GM23338 (cell line): ENCODE measurements at regions not wholly inside any gene's neighbourhood (a gene's known extent, or its start where the extent isn't known, plus 50 kb on each side); places are given as distances from the start of the nearest gene placed in this dataset.

ENCODE experiments used
- ATAC-seq: fragments of 200-7000 bp; cut with Tn5 transposase; 3 replicates; pipeline ENCODE4 v1.9.1; 2020
- DNase-seq: peaks from one replicate; pipeline ENCODE4 v3.0.0-alpha.2; 2015; ENCODE audit warnings: low spot score
- H2AFZ ChIP-seq: fragments of 200-600 bp; sonication (generic); 2 replicates; pipeline ENCODE4 v1.8.0; 2016; ENCODE audit warnings: antibody characterized with exemption, mild to moderate bottlenecking, moderate library complexity
- H3F3A ChIP-seq: fragments of 200-600 bp; sonication (generic); replicated peaks from 2 replicates; pipeline ENCODE4 v1.8.0; 2017; ENCODE audit warnings: antibody characterized with exemption, mixed run types, low read depth
- H3K27ac ChIP-seq: fragments of 200-600 bp; sonication (generic); 2 replicates; pipeline ENCODE4 v1.6.1; 2016; ENCODE audit warnings: low read depth
- H3K27me3 ChIP-seq: fragments of 200-600 bp; sonication (generic); 2 replicates; pipeline ENCODE4 v1.8.0; 2016; ENCODE audit warnings: mild to moderate bottlenecking, mixed run types, moderate library complexity; ENCODE audit not compliant: insufficient read depth
- H3K36me3 ChIP-seq: fragments of 200-600 bp; sonication (generic); 2 replicates; pipeline ENCODE4 v1.8.0; 2016; ENCODE audit warnings: mild to moderate bottlenecking; ENCODE audit not compliant: insufficient read depth
- H3K4me1 ChIP-seq: fragments of 200-600 bp; sonication (generic); 2 replicates; pipeline ENCODE4 v1.8.0; 2016; ENCODE audit warnings: mild to moderate bottlenecking, moderate library complexity; ENCODE audit not compliant: insufficient read depth
- H3K4me2 ChIP-seq: fragments of 200-600 bp; sonication (generic); 2 replicates; pipeline ENCODE4 v1.7.1; 2017; ENCODE audit warnings: mixed run types
- H3K4me3 ChIP-seq: fragments of 200-600 bp; sonication (generic); 2 replicates; pipeline ENCODE4 v1.6.1; 2016; ENCODE audit warnings: mixed run types
- H3K79me2 ChIP-seq: fragments of 200-600 bp; sonication (generic); replicated peaks from 2 replicates; pipeline ENCODE4 v1.8.0; 2017; ENCODE audit warnings: mild to moderate bottlenecking; ENCODE audit not compliant: insufficient read depth
- H3K9me2 ChIP-seq: fragments of 200-600 bp; sonication (generic); 2 replicates; pipeline ENCODE4 v1.8.0; 2017; ENCODE audit not compliant: insufficient read depth
- H4K20me1 ChIP-seq: fragments of 200-600 bp; sonication (generic); replicated peaks from 2 replicates; pipeline ENCODE4 v1.8.0; 2017; ENCODE audit warnings: mild to moderate bottlenecking; ENCODE audit not compliant: insufficient read depth
- H3K27ac Mint-ChIP-seq: 2 replicates; pipeline ENCODE4 v1.8.0; 2020; ENCODE audit warnings: inconsistent platforms, mild to moderate bottlenecking, moderate library complexity, mixed read lengths
- H3K27me3 Mint-ChIP-seq: 3 replicates; pipeline ENCODE4 v1.8.0; 2022; ENCODE audit warnings: low read depth, mild to moderate bottlenecking, moderate library complexity, mixed read lengths, inconsistent platforms; ENCODE audit not compliant: insufficient read depth, poor library complexity
- H3K36me3 Mint-ChIP-seq: 3 replicates; pipeline ENCODE4 v1.8.0; 2021; ENCODE audit warnings: low read depth, mild to moderate bottlenecking, inconsistent platforms, moderate library complexity, mixed read lengths
- H3K4me1 Mint-ChIP-seq: 3 replicates; pipeline ENCODE4 v1.8.0; 2020; ENCODE audit warnings: mild to moderate bottlenecking, inconsistent platforms, mixed read lengths
- H3K4me3 Mint-ChIP-seq: 3 replicates; pipeline ENCODE4 v1.8.0; 2021; ENCODE audit warnings: moderate library complexity, mild to moderate bottlenecking, inconsistent platforms, mixed read lengths
- H3K9me3 Mint-ChIP-seq: 3 replicates; pipeline ENCODE4 v1.8.0; 2020; ENCODE audit warnings: moderate library complexity, mild to moderate bottlenecking, inconsistent platforms, mixed read lengths
- CREB1 ChIP-seq: fragments of 250-450 bp; sonication (Bioruptor Pico); IDR thresholded peaks from 2 replicates; pipeline ENCODE4 v1.5.0; 2020; ENCODE audit warnings: low read depth, mild to moderate bottlenecking, moderate library complexity
- EZH2 ChIP-seq: fragments of 200-600 bp; sonication (generic); IDR thresholded peaks from one replicate; pipeline ENCODE4 v1.8.0; 2017; ENCODE audit warnings: antibody characterized with exemption, mild to moderate bottlenecking, low read depth; ENCODE audit not compliant: unreplicated experiment
- EZH2phosphoT487 ChIP-seq: fragments of 200-600 bp; sonication (generic); IDR thresholded peaks from one replicate; pipeline ENCODE4 v1.8.1; 2018; ENCODE audit warnings: antibody characterized with exemption; ENCODE audit not compliant: unreplicated experiment
- JUNB ChIP-seq: IDR thresholded peaks from one replicate; pipeline ENCODE4 v1.6.1; 2016; ENCODE audit warnings: antibody characterized with exemption; ENCODE audit not compliant: unreplicated experiment
- NANOG ChIP-seq: IDR thresholded peaks from 2 replicates; pipeline ENCODE4 v1.6.1; 2016; ENCODE audit warnings: antibody characterized with exemption, borderline replicate concordance
- POLR2AphosphoS5 ChIP-seq: IDR thresholded peaks from 2 replicates; pipeline ENCODE4 v1.6.1; 2016; ENCODE audit warnings: antibody characterized with exemption, low read depth
- STAT1 ChIP-seq: IDR thresholded peaks from one replicate; pipeline ENCODE4 v1.6.1; 2016; ENCODE audit warnings: antibody characterized with exemption; ENCODE audit not compliant: unreplicated experiment
- ZNF114 ChIP-seq: fragments of 250-450 bp; sonication (Bioruptor Pico); IDR thresholded peaks from 2 replicates; pipeline ENCODE4 v1.5.0; 2020; ENCODE audit warnings: mild to moderate bottlenecking, moderate library complexity
- ZNF331 ChIP-seq: fragments of 250-450 bp; sonication (Bioruptor Pico); IDR thresholded peaks from 2 replicates; pipeline ENCODE4 v1.5.0; 2020; ENCODE audit warnings: low read depth, mild to moderate bottlenecking, moderate library complexity
- TF ChIP-seq, protein P1 (sequence below): IDR thresholded peaks from one replicate; pipeline ENCODE4 v1.6.1; 2018; ENCODE audit warnings: antibody characterized with exemption; ENCODE audit not compliant: unreplicated experiment
- TF ChIP-seq, protein P2 (sequence below): fragments of 250-450 bp; sonication (Bioruptor Pico); IDR thresholded peaks from 2 replicates; pipeline ENCODE4 v1.5.0; 2020; ENCODE audit warnings: mild to moderate bottlenecking, moderate library complexity
- TF ChIP-seq, protein P3 (sequence below), 2 experiments: fragments of 200-600 bp in 1 of 2; sonication (generic) in 1 of 2; conservative IDR thresholded peaks; 2 replicates each; pipeline versions ENCODE4 v1.5.1 to v1.6.1; 2016 to 2017; ENCODE audit warnings: antibody characterized with exemption in 2 of 2, low read depth in 2 of 2, mild to moderate bottlenecking in 2 of 2, moderate library complexity in 1 of 2
- TF ChIP-seq, protein P4 (sequence below): IDR thresholded peaks from 2 replicates; pipeline ENCODE4 v1.6.1; 2016; ENCODE audit warnings: antibody characterized with exemption

DNA sequence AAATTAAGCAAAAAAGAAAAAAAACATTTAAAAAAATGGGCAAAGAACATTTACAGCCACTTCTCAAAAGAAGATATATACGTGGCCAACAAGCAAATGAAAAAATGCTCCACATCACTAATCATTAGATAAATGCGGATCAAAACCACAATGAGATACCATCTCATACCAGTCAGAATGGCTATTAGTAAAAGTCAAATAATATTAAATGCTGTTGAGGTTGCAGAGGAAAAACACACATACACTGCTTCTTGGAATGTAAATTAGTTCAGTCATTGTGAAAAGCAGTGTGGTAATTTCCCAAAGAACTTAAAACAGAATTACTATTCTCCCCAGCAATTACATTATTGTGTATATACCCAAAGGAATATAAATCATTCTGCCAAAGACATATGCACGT lies 1189.0 kb downstream of the PCDH18 start:
- Histone ChIP-seq H2AFZ (no peak overlapping the region), H3K4me2 (no peak overlapping the region), H3K27me3 (no peaks in the 10 kb centered on the region), H3K4me3 (no peak overlapping the region), H3K36me3 (no peaks in the 10 kb centered on the region), H4K20me1 (no peaks in the 10 kb centered on the region), H3K4me1 (no peaks in the 10 kb centered on the region), H3K79me2 (no peaks in the 10 kb centered on the region), H3F3A (no peaks in the 10 kb centered on the region), H3K27ac (no peak overlapping the region), H3K9me2 (no peaks in the 10 kb centered on the region)
- Mint-ChIP-seq H3K4me3 (no peak overlapping the region), H3K27me3 (no peaks in the 10 kb centered on the region), H3K9me3 (no peaks in the 10 kb centered on the region), H3K4me1 (no peaks in the 10 kb centered on the region), H3K27ac (no peak overlapping the region), H3K36me3 (no peaks in the 10 kb centered on the region)
- ATAC-seq: no peak
- no peak for DNase-seq
- TF ChIP-seq NANOG: no peak
- TF ChIP-seq CREB1 (CRISPR knock-in tag): no peak
- no peak for TF ChIP-seq POLR2AphosphoS5
- no peak for TF ChIP-seq JUNB
- TF ChIP-seq, protein P1, sequence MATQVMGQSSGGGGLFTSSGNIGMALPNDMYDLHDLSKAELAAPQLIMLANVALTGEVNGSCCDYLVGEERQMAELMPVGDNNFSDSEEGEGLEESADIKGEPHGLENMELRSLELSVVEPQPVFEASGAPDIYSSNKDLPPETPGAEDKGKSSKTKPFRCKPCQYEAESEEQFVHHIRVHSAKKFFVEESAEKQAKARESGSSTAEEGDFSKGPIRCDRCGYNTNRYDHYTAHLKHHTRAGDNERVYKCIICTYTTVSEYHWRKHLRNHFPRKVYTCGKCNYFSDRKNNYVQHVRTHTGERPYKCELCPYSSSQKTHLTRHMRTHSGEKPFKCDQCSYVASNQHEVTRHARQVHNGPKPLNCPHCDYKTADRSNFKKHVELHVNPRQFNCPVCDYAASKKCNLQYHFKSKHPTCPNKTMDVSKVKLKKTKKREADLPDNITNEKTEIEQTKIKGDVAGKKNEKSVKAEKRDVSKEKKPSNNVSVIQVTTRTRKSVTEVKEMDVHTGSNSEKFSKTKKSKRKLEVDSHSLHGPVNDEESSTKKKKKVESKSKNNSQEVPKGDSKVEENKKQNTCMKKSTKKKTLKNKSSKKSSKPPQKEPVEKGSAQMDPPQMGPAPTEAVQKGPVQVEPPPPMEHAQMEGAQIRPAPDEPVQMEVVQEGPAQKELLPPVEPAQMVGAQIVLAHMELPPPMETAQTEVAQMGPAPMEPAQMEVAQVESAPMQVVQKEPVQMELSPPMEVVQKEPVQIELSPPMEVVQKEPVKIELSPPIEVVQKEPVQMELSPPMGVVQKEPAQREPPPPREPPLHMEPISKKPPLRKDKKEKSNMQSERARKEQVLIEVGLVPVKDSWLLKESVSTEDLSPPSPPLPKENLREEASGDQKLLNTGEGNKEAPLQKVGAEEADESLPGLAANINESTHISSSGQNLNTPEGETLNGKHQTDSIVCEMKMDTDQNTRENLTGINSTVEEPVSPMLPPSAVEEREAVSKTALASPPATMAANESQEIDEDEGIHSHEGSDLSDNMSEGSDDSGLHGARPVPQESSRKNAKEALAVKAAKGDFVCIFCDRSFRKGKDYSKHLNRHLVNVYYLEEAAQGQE: no peak
- no peak for TF ChIP-seq ZNF331 (CRISPR knock-in tag)
- no peak for TF ChIP-seq ZNF114 (CRISPR knock-in tag)
- TF ChIP-seq, protein P2, sequence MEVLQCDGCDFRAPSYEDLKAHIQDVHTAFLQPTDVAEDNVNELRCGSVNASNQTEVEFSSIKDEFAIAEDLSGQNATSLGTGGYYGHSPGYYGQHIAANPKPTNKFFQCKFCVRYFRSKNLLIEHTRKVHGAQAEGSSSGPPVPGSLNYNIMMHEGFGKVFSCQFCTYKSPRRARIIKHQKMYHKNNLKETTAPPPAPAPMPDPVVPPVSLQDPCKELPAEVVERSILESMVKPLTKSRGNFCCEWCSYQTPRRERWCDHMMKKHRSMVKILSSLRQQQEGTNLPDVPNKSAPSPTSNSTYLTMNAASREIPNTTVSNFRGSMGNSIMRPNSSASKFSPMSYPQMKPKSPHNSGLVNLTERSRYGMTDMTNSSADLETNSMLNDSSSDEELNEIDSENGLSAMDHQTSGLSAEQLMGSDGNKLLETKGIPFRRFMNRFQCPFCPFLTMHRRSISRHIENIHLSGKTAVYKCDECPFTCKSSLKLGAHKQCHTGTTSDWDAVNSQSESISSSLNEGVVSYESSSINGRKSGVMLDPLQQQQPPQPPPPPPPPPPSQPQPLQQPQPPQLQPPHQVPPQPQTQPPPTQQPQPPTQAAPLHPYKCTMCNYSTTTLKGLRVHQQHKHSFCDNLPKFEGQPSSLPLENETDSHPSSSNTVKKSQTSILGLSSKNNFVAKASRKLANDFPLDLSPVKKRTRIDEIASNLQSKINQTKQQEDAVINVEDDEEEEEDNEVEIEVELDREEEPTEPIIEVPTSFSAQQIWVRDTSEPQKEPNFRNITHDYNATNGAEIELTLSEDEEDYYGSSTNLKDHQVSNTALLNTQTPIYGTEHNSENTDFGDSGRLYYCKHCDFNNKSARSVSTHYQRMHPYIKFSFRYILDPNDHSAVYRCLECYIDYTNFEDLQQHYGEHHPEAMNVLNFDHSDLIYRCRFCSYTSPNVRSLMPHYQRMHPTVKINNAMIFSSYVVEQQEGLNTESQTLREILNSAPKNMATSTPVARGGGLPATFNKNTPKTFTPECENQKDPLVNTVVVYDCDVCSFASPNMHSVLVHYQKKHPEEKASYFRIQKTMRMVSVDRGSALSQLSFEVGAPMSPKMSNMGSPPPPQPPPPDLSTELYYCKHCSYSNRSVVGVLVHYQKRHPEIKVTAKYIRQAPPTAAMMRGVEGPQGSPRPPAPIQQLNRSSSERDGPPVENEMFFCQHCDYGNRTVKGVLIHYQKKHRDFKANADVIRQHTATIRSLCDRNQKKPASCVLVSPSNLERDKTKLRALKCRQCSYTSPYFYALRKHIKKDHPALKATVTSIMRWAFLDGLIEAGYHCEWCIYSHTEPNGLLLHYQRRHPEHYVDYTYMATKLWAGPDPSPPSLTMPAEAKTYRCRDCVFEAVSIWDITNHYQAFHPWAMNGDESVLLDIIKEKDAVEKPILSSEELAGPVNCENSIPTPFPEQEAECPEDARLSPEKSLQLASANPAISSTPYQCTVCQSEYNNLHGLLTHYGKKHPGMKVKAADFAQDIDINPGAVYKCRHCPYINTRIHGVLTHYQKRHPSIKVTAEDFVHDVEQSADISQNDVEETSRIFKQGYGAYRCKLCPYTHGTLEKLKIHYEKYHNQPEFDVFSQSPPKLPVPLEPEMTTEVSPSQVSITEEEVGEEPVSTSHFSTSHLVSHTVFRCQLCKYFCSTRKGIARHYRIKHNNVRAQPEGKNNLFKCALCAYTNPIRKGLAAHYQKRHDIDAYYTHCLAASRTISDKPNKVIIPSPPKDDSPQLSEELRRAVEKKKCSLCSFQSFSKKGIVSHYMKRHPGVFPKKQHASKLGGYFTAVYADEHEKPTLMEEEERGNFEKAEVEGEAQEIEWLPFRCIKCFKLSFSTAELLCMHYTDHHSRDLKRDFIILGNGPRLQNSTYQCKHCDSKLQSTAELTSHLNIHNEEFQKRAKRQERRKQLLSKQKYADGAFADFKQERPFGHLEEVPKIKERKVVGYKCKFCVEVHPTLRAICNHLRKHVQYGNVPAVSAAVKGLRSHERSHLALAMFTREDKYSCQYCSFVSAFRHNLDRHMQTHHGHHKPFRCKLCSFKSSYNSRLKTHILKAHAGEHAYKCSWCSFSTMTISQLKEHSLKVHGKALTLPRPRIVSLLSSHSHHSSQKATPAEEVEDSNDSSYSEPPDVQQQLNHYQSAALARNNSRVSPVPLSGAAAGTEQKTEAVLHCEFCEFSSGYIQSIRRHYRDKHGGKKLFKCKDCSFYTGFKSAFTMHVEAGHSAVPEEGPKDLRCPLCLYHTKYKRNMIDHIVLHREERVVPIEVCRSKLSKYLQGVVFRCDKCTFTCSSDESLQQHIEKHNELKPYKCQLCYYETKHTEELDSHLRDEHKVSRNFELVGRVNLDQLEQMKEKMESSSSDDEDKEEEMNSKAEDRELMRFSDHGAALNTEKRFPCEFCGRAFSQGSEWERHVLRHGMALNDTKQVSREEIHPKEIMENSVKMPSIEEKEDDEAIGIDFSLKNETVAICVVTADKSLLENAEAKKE (CRISPR knock-in tag): no peak
- TF ChIP-seq STAT1: no peak
- no peak for TF ChIP-seq EZH2
- TF ChIP-seq EZH2phosphoT487: no peak
- TF ChIP-seq, protein P3, sequence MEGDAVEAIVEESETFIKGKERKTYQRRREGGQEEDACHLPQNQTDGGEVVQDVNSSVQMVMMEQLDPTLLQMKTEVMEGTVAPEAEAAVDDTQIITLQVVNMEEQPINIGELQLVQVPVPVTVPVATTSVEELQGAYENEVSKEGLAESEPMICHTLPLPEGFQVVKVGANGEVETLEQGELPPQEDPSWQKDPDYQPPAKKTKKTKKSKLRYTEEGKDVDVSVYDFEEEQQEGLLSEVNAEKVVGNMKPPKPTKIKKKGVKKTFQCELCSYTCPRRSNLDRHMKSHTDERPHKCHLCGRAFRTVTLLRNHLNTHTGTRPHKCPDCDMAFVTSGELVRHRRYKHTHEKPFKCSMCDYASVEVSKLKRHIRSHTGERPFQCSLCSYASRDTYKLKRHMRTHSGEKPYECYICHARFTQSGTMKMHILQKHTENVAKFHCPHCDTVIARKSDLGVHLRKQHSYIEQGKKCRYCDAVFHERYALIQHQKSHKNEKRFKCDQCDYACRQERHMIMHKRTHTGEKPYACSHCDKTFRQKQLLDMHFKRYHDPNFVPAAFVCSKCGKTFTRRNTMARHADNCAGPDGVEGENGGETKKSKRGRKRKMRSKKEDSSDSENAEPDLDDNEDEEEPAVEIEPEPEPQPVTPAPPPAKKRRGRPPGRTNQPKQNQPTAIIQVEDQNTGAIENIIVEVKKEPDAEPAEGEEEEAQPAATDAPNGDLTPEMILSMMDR (conservative IDR thresholded peaks at IDR 0.05; ENCODE audit: low read depth in 2 of 2): no peak
- TF ChIP-seq, protein P4, sequence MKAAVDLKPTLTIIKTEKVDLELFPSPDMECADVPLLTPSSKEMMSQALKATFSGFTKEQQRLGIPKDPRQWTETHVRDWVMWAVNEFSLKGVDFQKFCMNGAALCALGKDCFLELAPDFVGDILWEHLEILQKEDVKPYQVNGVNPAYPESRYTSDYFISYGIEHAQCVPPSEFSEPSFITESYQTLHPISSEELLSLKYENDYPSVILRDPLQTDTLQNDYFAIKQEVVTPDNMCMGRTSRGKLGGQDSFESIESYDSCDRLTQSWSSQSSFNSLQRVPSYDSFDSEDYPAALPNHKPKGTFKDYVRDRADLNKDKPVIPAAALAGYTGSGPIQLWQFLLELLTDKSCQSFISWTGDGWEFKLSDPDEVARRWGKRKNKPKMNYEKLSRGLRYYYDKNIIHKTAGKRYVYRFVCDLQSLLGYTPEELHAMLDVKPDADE: no peak
